ENCODE measurements at regions not wholly inside any gene's neighbourhood (a gene's known extent, or its start where the extent isn't known, plus 50 kb on each side); places are given as distances from the start of the nearest gene placed in this dataset.
"Not testable (repeated sequence)": the region's sequence is repeated elsewhere in the genome, so short reads cannot be mapped to it uniquely, and the experiment has no call there.

DNA sequence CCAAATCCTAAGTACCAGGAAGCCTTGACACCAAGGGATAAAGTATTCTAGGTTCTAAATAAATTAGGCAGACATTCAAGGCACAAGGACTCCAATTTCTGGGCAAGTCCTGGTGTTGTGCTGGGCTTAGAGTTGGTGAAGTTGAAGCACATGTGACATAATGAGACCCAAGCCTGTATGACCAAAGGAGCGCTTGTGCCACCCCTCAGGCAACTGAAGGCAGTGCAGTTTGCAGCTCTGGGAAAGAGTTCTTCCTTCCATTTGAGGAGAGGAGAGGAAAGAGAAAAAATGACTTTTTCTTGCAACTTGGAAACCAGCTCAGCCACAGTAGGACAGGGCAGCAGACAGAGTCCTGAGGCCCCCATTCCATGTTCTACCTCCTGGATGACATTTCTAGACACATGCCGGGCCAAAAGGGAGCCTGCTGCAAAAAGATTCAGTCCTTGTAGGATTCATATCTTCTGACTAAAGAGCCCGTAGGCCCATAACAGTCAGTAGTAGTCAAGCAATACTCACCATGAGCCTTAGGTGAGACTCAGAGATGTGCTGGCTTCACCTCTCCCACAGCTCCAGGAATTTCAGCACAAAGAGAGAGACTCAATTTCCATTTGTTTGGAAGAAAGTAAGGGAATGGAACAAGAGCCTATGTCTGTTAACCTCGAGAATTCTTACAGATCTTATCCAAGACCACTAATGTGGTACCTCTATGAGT is 588.8 kb upstream of the BCHE start:
- intact Hi-C loops (cut with micrococcal nuclease) = no loop called here
- DNase-seq = no peak
- Mint-ChIP-seq H3K27ac (no peak overlapping the region), H3K36me3 (no peaks in the 10 kb centered on the region), H3K4me3 (no peak overlapping the region), H3K4me1 (ENCODE audit: low read depth) (no peaks in the 10 kb centered on the region), H3K27me3 (no peaks in the 10 kb centered on the region), H3K9me3 (peaks cover 16% of the 10 kb centered on the region)
- ChIA-PET POLR2A (no interaction called here), CTCF (no interaction called here)

- Mint-ChIP-seq H3K4me1 (ENCODE audit: low read depth) (no peaks in the 10 kb centered on the region), H3K9me3 (peaks cover 21% of the 10 kb centered on the region), H3K4me3 (no peak overlapping the region), H3K27me3 (no peaks in the 10 kb centered on the region), H3K36me3 (no peaks in the 10 kb centered on the region), H3K27ac (no peak overlapping the region)
- ChIA-PET POLR2A (no interaction called here), CTCF (no interaction called here)
- intact Hi-C loops (cut with micrococcal nuclease) = no loop called here
- DNase-seq = no peak
Observed at GRCh38 chr3:166425021-166425420, 587.8 kb upstream of the BCHE start.

- CTCF ChIA-PET, H3K27ac Mint-ChIP-seq, H3K4me3 Mint-ChIP-seq: not testable (repeated sequence)
Observed at GRCh38 chr3:166423824-166424513, 586.7 kb upstream of the BCHE start.

GRCh38 chr3:166422556-166422955 is 585.3 kb upstream of the BCHE start:
- Mint-ChIP-seq H3K27ac (no peak overlapping the region), H3K36me3 (no peaks in the 10 kb centered on the region), H3K27me3 (no peaks in the 10 kb centered on the region), H3K9me3 (peaks cover 19% of the 10 kb centered on the region), H3K4me3 (no peak overlapping the region), H3K4me1 (ENCODE audit: low read depth) (no peaks in the 10 kb centered on the region)
- DNase-seq = no peak
- ChIA-PET POLR2A (no interaction called here), CTCF (no interaction called here)
- intact Hi-C loops (cut with micrococcal nuclease) = no loop called here

More at GRCh38 chr3:166423824-166424513, 586.7 kb upstream of the BCHE start:
- DNase-seq; H3K4me1 Mint-ChIP-seq (ENCODE audit: low read depth); H3K36me3 Mint-ChIP-seq; POLR2A ChIA-PET; intact Hi-C loops (cut with micrococcal nuclease); H3K27me3 Mint-ChIP-seq: not testable (repeated sequence)
- peaks cover 22% of the 10 kb centered on the region for H3K9me3 Mint-ChIP-seq

DNA sequence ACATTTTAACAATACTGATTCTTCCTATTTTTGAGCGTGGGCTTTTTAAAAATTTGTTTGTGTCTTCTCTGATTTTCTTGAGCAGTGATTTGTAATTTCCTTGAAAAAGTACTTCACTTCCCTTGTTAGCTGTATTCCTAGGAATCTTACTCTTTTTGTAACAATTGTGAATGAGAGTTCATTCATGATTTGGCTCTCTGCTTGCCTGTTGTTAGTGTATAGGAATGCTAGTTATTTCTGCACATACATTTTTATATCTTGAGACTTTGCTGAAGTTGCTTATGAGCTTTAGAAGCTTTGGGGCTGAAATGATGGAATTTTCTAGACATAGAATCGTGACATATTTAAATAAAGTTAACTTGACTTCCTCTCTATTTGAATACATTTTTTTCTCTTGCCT is 582.8 kb upstream of the BCHE start:
- H3K4me1 Mint-ChIP-seq (ENCODE audit: low read depth) = no peaks in the 10 kb centered on the region
- no peaks in the 10 kb centered on the region for H3K27me3 Mint-ChIP-seq
- DNase-seq = no peak
- POLR2A ChIA-PET = no interaction called here
- H3K27ac Mint-ChIP-seq = no peak overlapping the region
- no peaks in the 10 kb centered on the region for H3K36me3 Mint-ChIP-seq
- H3K9me3 Mint-ChIP-seq = peaks cover 19% of the 10 kb centered on the region
- CTCF ChIA-PET = no interaction called here
- no peak overlapping the region for H3K4me3 Mint-ChIP-seq
- intact Hi-C loops (cut with micrococcal nuclease) = no loop called here

DNA sequence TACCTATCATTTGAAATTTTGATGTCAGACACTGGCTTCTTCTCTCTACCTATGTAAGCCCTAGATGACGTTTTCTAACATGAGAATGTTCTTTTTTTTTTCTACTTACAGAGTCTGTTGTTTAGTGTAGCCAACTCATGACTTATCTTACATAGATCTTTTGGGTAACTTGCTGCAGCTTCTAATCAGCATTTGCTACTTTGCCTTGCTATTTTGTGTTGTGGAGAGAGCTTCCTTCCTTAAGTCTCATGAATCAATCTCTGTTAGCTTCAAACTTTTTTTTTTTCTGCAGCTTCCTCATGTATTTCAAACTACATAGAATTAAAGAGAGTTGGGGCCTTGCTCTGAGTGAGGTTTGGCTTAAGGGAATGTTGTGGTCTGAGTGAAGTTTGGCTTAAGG is 568.7 kb upstream of the BCHE start:
- H3K9me3 Mint-ChIP-seq = peaks cover 16% of the 10 kb centered on the region
- H3K36me3 Mint-ChIP-seq = no peaks in the 10 kb centered on the region
- intact Hi-C loops (cut with micrococcal nuclease) = no loop called here
- H3K27me3 Mint-ChIP-seq = no peaks in the 10 kb centered on the region
- DNase-seq = no peak
- H3K27ac Mint-ChIP-seq = no peak overlapping the region
- H3K4me3 Mint-ChIP-seq = no peak overlapping the region
- H3K4me1 Mint-ChIP-seq (ENCODE audit: low read depth) = no peaks in the 10 kb centered on the region
- ChIA-PET POLR2A (no interaction called here), CTCF (interaction anchor here (0.7 kb wide), 1 partner anchor 375 kb away, joined by 3 read pairs; no protein-coding TSS in a partner anchor)

DNA sequence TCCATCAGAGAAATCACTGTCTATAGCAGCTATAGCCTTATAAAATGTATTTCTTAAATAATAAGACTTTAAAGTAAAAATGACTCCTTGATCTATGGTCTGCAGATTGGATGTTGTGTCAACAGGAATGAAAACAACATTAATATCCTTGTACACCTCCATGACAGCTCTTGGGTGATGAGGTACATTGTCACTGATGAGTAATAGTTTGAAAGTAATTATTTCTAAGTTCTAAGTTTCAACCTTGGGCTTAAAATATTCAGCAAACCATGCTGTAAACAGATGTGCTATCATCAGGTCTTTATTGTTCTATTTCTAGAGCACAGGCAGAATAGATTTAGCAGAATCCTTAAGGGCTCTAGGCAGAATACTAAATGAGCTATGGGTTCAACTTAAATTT is 568.2 kb upstream of the BCHE start:
- no peak for DNase-seq
- H3K27me3 Mint-ChIP-seq = no peaks in the 10 kb centered on the region
- intact Hi-C loops (cut with micrococcal nuclease) = no loop called here
- no peaks in the 10 kb centered on the region for H3K4me1 Mint-ChIP-seq (ENCODE audit: low read depth)
- ChIA-PET CTCF (interaction anchor here (0.7 kb wide), 1 partner anchor 376 kb away, joined by 3 read pairs; no protein-coding TSS in a partner anchor), POLR2A (no interaction called here)
- no peak overlapping the region for H3K4me3 Mint-ChIP-seq
- H3K27ac Mint-ChIP-seq = no peak overlapping the region
- H3K9me3 Mint-ChIP-seq = peaks cover 16% of the 10 kb centered on the region
- no peaks in the 10 kb centered on the region for H3K36me3 Mint-ChIP-seq

- Mint-ChIP-seq H3K36me3 (no peaks in the 10 kb centered on the region), H3K27ac (no peak overlapping the region), H3K9me3 (peaks cover 27% of the 10 kb centered on the region), H3K27me3 (no peaks in the 10 kb centered on the region), H3K4me3 (no peak overlapping the region), H3K4me1 (ENCODE audit: low read depth) (no peaks in the 10 kb centered on the region)
- no peak for DNase-seq
- CTCF ChIA-PET = no interaction called here
- intact Hi-C loops (cut with micrococcal nuclease) = no loop called here
- POLR2A ChIA-PET = no interaction called here
Observed at GRCh38 chr3:166390303-166390702, 553.1 kb upstream of the BCHE start.

- H3K27ac Mint-ChIP-seq = no peak overlapping the region
- POLR2A ChIA-PET = no interaction called here
- H3K27me3 Mint-ChIP-seq = no peaks in the 10 kb centered on the region
- no peaks in the 10 kb centered on the region for H3K36me3 Mint-ChIP-seq
- CTCF ChIA-PET = no interaction called here
- H3K9me3 Mint-ChIP-seq = peaks cover 16% of the 10 kb centered on the region
- H3K4me3 Mint-ChIP-seq = no peak overlapping the region
- no peak for DNase-seq
- H3K4me1 Mint-ChIP-seq (ENCODE audit: low read depth) = no peaks in the 10 kb centered on the region
- intact Hi-C loops (cut with micrococcal nuclease) = no loop called here
Observed at GRCh38 chr3:166388321-166388720, 551.1 kb upstream of the BCHE start.

GRCh38 chr3:166372571-166373106 is 535.4 kb upstream of the BCHE start:
- POLR2A ChIA-PET = no interaction called here

GRCh38 chr3:166367947-166368533 is 530.8 kb upstream of the BCHE start:
- Mint-ChIP-seq H3K27me3 (no peaks in the 10 kb centered on the region), H3K9me3 (peaks cover 11% of the 10 kb centered on the region), H3K36me3 (no peaks in the 10 kb centered on the region), H3K27ac (no peak overlapping the region), H3K4me3 (no peak overlapping the region), H3K4me1 (ENCODE audit: low read depth) (no peaks in the 10 kb centered on the region)
- intact Hi-C loops (cut with micrococcal nuclease) = no loop called here
- DNase-seq = no peak
- CTCF ChIA-PET = no interaction called here
- POLR2A ChIA-PET = no interaction called here

More at GRCh38 chr3:166372571-166373106, 535.4 kb upstream of the BCHE start:
- Mint-ChIP-seq H3K4me1 (ENCODE audit: low read depth) (no peaks in the 10 kb centered on the region), H3K9me3 (peaks cover 14% of the 10 kb centered on the region), H3K36me3 (no peaks in the 10 kb centered on the region), H3K27ac (no peak overlapping the region), H3K4me3 (no peak overlapping the region), H3K27me3 (no peaks in the 10 kb centered on the region)
- CTCF ChIA-PET = no interaction called here
- intact Hi-C loops (cut with micrococcal nuclease) = no loop called here
- no peak for DNase-seq

DNA sequence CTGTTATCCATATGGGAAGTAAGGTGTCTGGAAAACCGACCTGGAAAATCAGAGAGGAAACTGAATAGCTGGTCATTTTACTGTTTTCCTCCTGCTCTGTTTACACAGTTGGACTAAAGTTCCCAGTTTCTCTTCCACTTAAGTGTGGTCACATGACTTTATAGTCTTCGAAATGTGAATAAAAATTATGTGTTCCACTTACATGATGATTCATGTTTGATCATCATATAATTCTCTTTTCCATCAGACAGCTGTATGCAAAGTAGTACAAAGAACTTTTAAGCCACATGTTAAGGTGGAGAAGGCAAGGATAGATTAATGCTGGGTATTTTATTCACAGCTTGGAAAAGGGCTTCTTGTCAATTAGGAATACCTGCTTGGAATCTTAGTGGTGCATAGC is 525.5 kb upstream of the BCHE start:
- Mint-ChIP-seq H3K9me3 (peaks cover 8% of the 10 kb centered on the region), H3K36me3 (no peaks in the 10 kb centered on the region), H3K4me3 (no peak overlapping the region), H3K27me3 (no peaks in the 10 kb centered on the region), H3K4me1 (ENCODE audit: low read depth) (no peaks in the 10 kb centered on the region), H3K27ac (no peak overlapping the region)
- DNase-seq = no peak
- intact Hi-C loops (cut with micrococcal nuclease) = no loop called here
- ChIA-PET POLR2A (no interaction called here), CTCF (no interaction called here)

GRCh38 chr3:166360720-166361119 is 523.5 kb upstream of the BCHE start:
- no peaks in the 10 kb centered on the region for H3K36me3 Mint-ChIP-seq
- peaks cover 7% of the 10 kb centered on the region for H3K9me3 Mint-ChIP-seq
- no peak overlapping the region for H3K27ac Mint-ChIP-seq
- H3K27me3 Mint-ChIP-seq = no peaks in the 10 kb centered on the region
- DNase-seq = no peak
- no peaks in the 10 kb centered on the region for H3K4me1 Mint-ChIP-seq (ENCODE audit: low read depth)
- no peak overlapping the region for H3K4me3 Mint-ChIP-seq
- ChIA-PET POLR2A (no interaction called here), CTCF (no interaction called here)
- intact Hi-C loops (cut with micrococcal nuclease) = no loop called here
